Osteocyte (in vitro differentiated cells): ENCODE measurements at regions not wholly inside any gene's neighbourhood (a gene's known extent, or its start where the extent isn't known, plus 50 kb on each side); places are given as distances from the start of the nearest gene placed in this dataset.
A peak's percentile ranks its signal among the peaks of the same experiment; 100 is the strongest.

Experiments
- DNase-seq: peaks from one replicate; pipeline ENCODE4 v3.0.0; 2021; ENCODE audit warnings: mixed read lengths; ENCODE audit not compliant: unreplicated experiment; ENCODE audit errors: extremely low spot score
- H3K27ac Mint-ChIP-seq: one replicate; pipeline ENCODE4 v1.8.0; 2021; ENCODE audit warnings: mild to moderate bottlenecking, mixed read lengths; ENCODE audit not compliant: unreplicated experiment
- H3K27me3 Mint-ChIP-seq: one replicate; pipeline ENCODE4 v1.8.0; 2021; ENCODE audit warnings: mixed read lengths; ENCODE audit not compliant: unreplicated experiment
- H3K36me3 Mint-ChIP-seq: one replicate; pipeline ENCODE4 v1.8.0; 2021; ENCODE audit warnings: mixed read lengths; ENCODE audit not compliant: unreplicated experiment
- H3K4me1 Mint-ChIP-seq: one replicate; pipeline ENCODE4 v1.8.0; 2021; ENCODE audit warnings: mixed read lengths; ENCODE audit not compliant: unreplicated experiment
- H3K4me3 Mint-ChIP-seq: one replicate; pipeline ENCODE4 v1.8.0; 2021; ENCODE audit warnings: mild to moderate bottlenecking, moderate library complexity, mixed read lengths; ENCODE audit not compliant: unreplicated experiment
- H3K9me3 Mint-ChIP-seq: one replicate; pipeline ENCODE4 v1.8.0; 2021; ENCODE audit warnings: mixed read lengths; ENCODE audit not compliant: unreplicated experiment
- TF ChIP-seq, protein P1 (sequence below): fragments of 200-600 bp; sonication (generic); IDR thresholded peaks from 2 replicates; pipeline ENCODE4 v1.5.0; 2021; ENCODE audit warnings: antibody characterized with exemption, mild to moderate bottlenecking, moderate library complexity

DNA sequence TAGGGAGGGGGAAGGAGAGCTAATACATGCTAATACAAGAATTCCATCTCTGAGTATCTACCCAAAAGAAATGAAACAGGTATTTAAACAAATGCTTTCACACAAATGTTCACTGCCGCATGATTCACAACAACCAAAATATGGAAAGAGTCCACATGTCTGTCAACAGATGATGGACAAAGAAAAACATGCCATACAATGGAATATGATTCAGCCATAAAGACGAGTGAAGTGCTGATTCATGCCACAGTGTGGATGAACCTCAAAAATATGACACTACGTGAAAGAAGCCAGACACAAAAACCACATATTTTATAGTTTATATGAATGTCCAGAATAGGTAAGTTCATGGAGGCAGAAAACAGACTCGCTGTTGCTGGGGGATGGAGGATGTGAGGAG, 321.4 kb downstream of the FOXL1 start:
- Mint-ChIP-seq H3K4me1 (peaks cover 27% of the 10 kb centered on the region), H3K36me3 (no peaks in the 10 kb centered on the region), H3K9me3 (no peaks in the 10 kb centered on the region), H3K27ac (peak overlapping the region; percentile 43), H3K4me3 (no peak overlapping the region), H3K27me3 (no peaks in the 10 kb centered on the region)
- no peak for DNase-seq
- TF ChIP-seq, protein P1, sequence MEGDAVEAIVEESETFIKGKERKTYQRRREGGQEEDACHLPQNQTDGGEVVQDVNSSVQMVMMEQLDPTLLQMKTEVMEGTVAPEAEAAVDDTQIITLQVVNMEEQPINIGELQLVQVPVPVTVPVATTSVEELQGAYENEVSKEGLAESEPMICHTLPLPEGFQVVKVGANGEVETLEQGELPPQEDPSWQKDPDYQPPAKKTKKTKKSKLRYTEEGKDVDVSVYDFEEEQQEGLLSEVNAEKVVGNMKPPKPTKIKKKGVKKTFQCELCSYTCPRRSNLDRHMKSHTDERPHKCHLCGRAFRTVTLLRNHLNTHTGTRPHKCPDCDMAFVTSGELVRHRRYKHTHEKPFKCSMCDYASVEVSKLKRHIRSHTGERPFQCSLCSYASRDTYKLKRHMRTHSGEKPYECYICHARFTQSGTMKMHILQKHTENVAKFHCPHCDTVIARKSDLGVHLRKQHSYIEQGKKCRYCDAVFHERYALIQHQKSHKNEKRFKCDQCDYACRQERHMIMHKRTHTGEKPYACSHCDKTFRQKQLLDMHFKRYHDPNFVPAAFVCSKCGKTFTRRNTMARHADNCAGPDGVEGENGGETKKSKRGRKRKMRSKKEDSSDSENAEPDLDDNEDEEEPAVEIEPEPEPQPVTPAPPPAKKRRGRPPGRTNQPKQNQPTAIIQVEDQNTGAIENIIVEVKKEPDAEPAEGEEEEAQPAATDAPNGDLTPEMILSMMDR, result no peak

DNA sequence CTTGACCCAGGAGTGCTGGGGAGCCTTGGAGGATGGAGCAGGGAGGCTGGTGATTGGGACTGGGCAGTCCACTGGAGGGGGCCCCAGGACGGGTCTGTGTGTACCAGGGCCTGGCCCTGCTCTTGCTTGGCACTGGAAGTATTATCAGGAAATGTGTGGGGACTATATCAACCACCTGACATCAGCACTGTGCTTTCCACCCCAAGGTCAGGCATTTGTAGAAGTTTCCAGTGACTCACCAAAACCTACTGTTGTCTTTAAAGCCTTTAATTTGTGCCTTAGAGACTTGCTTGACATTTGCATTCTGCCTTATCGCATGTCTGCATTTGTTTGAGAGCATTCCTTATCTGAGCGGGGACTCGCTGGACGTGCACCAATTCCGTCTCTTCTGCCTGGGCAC, 323.1 kb downstream of the FOXL1 start:
- Mint-ChIP-seq H3K4me3 (no peak overlapping the region), H3K9me3 (no peaks in the 10 kb centered on the region), H3K36me3 (no peaks in the 10 kb centered on the region), H3K27ac (no peak overlapping the region), H3K27me3 (no peaks in the 10 kb centered on the region), H3K4me1 (peaks cover 22% of the 10 kb centered on the region)
- TF ChIP-seq, protein P1, result no peak
- no peak for DNase-seq

DNA sequence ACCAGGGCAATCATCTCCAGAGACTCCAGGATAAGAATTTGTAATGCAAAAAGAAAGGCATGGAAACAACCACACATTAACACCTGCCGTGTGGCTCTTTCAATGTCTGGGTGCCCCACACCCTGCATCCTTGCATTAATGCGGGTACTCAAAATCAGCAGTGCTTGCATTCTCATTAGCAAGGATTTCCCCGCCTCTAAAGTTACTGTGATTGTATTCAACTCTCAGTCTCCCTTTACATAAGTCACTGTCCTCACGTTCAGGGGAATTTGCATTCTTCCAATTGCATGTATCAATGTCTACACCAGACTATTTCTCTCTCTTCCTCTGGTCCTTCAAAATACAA, 324.3 kb downstream of the FOXL1 start:
- TF ChIP-seq, protein P1, result no peak
- DNase-seq, result no peak
- Mint-ChIP-seq H3K36me3 (no peaks in the 10 kb centered on the region), H3K9me3 (no peaks in the 10 kb centered on the region), H3K4me3 (no peak overlapping the region), H3K4me1 (peaks cover 22% of the 10 kb centered on the region), H3K27me3 (no peaks in the 10 kb centered on the region), H3K27ac (no peak overlapping the region)

DNA sequence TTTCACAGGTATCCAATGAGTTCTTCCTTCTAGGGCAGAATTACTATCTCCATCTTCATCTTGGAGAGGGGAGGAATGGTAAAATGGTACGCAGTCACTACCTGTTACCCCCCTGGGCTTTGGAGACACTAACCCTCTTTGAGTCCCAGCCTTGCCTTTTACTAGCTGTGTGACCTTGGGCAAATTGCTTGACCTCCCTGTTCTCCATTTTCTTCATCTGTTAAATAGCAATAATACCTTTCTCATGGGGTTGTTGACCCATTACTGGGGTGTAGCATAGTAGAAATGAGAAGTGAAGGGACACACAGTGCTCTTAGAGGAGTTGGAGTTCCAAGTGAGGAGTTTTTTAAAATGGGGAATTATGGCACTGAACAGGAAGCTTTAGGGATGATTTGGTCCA, 324.7 kb downstream of the FOXL1 start:
- H3K27me3 Mint-ChIP-seq, result no peaks in the 10 kb centered on the region
- H3K4me3 Mint-ChIP-seq, result no peak overlapping the region
- H3K36me3 Mint-ChIP-seq, result no peaks in the 10 kb centered on the region
- no peak overlapping the region for H3K27ac Mint-ChIP-seq
- no peak for DNase-seq
- peaks cover 22% of the 10 kb centered on the region for H3K4me1 Mint-ChIP-seq
- TF ChIP-seq, protein P1, result no peak
- no peaks in the 10 kb centered on the region for H3K9me3 Mint-ChIP-seq

DNA sequence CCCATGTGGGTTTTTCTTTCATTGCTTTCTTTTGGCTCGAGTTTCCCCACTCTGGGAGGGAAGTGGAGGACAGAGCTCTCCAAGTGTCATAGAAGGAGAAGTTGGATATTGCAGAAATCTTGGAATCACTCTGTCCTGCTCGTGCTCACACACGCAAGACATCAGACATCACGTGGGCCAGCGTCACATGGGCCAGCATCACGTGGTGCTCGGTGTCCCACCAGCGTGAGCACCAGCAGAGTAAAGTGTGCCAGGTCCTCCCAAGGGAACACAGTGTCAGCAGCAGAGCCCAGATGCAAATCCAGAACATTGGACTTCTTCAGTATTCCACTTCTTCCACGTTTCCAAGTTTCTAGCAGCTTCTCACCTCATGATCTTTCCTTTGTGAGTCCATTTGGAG, 327.0 kb downstream of the FOXL1 start:
- Mint-ChIP-seq H3K27me3 (no peaks in the 10 kb centered on the region), H3K4me3 (no peak overlapping the region), H3K4me1 (peaks cover 8% of the 10 kb centered on the region), H3K27ac (no peak overlapping the region), H3K9me3 (no peaks in the 10 kb centered on the region), H3K36me3 (no peaks in the 10 kb centered on the region)
- TF ChIP-seq, protein P1, result no peak
- no peak for DNase-seq
